ENCODE measurements at regions not wholly inside any gene's neighbourhood (a gene's known extent, or its start where the extent isn't known, plus 50 kb on each side); places are given as distances from the start of the nearest gene placed in this dataset.

DNA sequence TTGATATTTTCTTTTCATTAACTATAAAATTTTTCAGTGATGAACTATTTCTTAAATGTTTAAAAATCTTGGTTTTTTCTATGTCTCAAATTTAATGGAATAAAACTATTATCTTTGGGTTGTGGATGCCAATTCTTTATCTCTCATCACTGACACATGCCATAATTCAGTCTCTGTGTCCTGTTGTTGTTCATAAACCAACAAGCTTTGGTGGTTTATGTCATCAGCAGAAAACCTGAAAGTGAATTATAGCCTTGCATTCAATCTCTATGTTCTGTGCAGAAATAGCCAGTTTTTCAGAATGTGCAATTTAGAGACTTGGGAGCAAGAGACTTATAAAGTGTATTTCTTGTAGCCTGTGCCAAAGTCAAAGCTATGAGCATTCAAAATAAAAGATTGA is 462.6 kb upstream of the ADGRL4 start:
- Histone ChIP-seq H3K4ac (replicated peaks; ENCODE audit: insufficient read length, low read depth, low read length) (no peak overlapping the region), H3K14ac (ENCODE audit: insufficient read length) (no peak overlapping the region), H3K36me3 (ENCODE audit: control insufficient read depth in 2 of 4, insufficient read depth in 4 of 4, low read length in 3 of 4) (no peaks in the 10 kb centered on the region), H3K9ac (replicated peaks in 1 of 4; ENCODE audit: extremely low read depth in 1 of 4, low read depth in 3 of 4, low read length in 3 of 4) (no peak overlapping the region), H2BK120ac (replicated peaks; ENCODE audit: low read depth, low read length) (no peak overlapping the region), H2BK12ac (ENCODE audit: low read depth, low read length) (no peak overlapping the region), H3K9me3 (ENCODE audit: insufficient read depth in 2 of 2, low read depth in 1 of 2, low read length in 1 of 2) (peaks cover under 1 to 1% of the 10 kb centered on the region in 2 experiments; a peak in 1 of 4 replicates), H3K4me1 (replicated peaks in 1 of 4; ENCODE audit: control insufficient read depth in 3 of 4, insufficient read depth in 4 of 4, low read length in 3 of 4) (no peaks in the 10 kb centered on the region), H3K18ac (ENCODE audit: extremely low read depth, low read length) (no peak overlapping the region), H2AFZ (ENCODE audit: low read length) (no peak overlapping the region), H3K4me2 (ENCODE audit: insufficient read depth in 1 of 2, low read depth in 2 of 2, low read length in 2 of 2) (no peak overlapping the region), H3K23ac (ENCODE audit: insufficient read length) (no peak overlapping the region), H3K27ac (ENCODE audit: low read depth, low read length) (no peak overlapping the region), H2BK20ac (ENCODE audit: low read length) (no peak overlapping the region), H3K4me3 (ENCODE audit: extremely low read depth in 1 of 4, insufficient read depth in 2 of 4, low read depth in 3 of 4, low read length in 4 of 4) (no peak overlapping the region), H4K20me1 (replicated peaks in 1 of 2; ENCODE audit: control insufficient read depth in 1 of 2, insufficient read depth in 2 of 2, low read length in 2 of 2) (no peaks in the 10 kb centered on the region), H2BK15ac (ENCODE audit: low read length) (no peak overlapping the region), H3K79me2 (ENCODE audit: control insufficient read depth in 1 of 2, insufficient read depth in 2 of 2, low read length in 2 of 2) (no peaks in the 10 kb centered on the region), H4K91ac (replicated peaks; ENCODE audit: insufficient read length, low read length) (no peak overlapping the region), H4K8ac (ENCODE audit: extremely low read depth, insufficient read depth, low read length) (no peak overlapping the region), H3K79me1 (ENCODE audit: low read depth, low read length) (no peaks in the 10 kb centered on the region), H4K5ac (ENCODE audit: insufficient read length, low read depth, low read length) (no peak overlapping the region), H2AK5ac (ENCODE audit: low read depth, low read length) (no peak overlapping the region), H3K27me3 (replicated peaks in 1 of 4; ENCODE audit: control insufficient read depth in 3 of 4, extremely low read depth in 1 of 4, insufficient read depth in 3 of 4, low read length in 3 of 4) (no peaks in the 10 kb centered on the region), H3K56ac (replicated peaks; ENCODE audit: insufficient read length, low read depth, low read length) (no peak overlapping the region), H2BK5ac (ENCODE audit: low read depth, low read length) (no peak overlapping the region), H3K23me2 (ENCODE audit: low read depth, low read length) (0 out of 2 replicates have a peak, but pooled peaks cover 2% of the 10 kb centered on the region)
- FAIRE-seq (no peak), DNase-seq (ENCODE audit: low read depth in 1 of 2, low spot score in 2 of 2) (no peak)
- ChIA-PET POLR2A (ENCODE audit: partially characterized antibody) (no interaction called here), CTCF (ENCODE audit: partially characterized antibody) (no interaction called here)
- TF ChIP-seq SIRT6 (IDR thresholded peaks at IDR 0.05; ENCODE audit: low read length) (no peak), SIX5 (IDR thresholded peaks at IDR 0.05; ENCODE audit: low read depth, low read length) (no peak), SAP30 (IDR thresholded peaks at IDR 0.05; ENCODE audit: insufficient read depth, insufficient replicate concordance, low read length) (no peak), TCF12 (IDR thresholded peaks at IDR 0.05; ENCODE audit: low read depth, low read length) (no peak), SRF (IDR thresholded peaks at IDR 0.05; ENCODE audit: low read depth, low read length) (no peak), HDAC2 (IDR thresholded peaks at IDR 0.05; ENCODE audit: borderline replicate concordance in 1 of 2, low read depth in 2 of 2, low read length in 2 of 2) (no peak), SP1 (IDR thresholded peaks at IDR 0.05; ENCODE audit: low read depth, low read length) (no peak), SP2 (IDR thresholded peaks at IDR 0.05; ENCODE audit: low read length) (no peak), SP4 (IDR thresholded peaks at IDR 0.05; ENCODE audit: low read length) (no peak), KDM1A (IDR thresholded peaks at IDR 0.05; ENCODE audit: borderline replicate concordance, low read length) (no peak), EGR1 (IDR thresholded peaks at IDR 0.05; ENCODE audit: borderline replicate concordance, low read depth, low read length) (no peak), HDAC6 (IDR thresholded peaks at IDR 0.05; ENCODE audit: low read depth, low read length) (no peak), RXRA (IDR thresholded peaks at IDR 0.05; ENCODE audit: insufficient read depth, low read depth, low read length) (no peak), JUN (IDR thresholded peaks at IDR 0.05; ENCODE audit: low read depth, low read length) (no peak), KDM5A (IDR thresholded peaks at IDR 0.05; ENCODE audit: low read length) (no peak), EZH2 (IDR thresholded peaks at IDR 0.05; ENCODE audit: low read depth, low read length, severe bottlenecking) (no peak)
- TF ChIP-seq, protein P1, sequence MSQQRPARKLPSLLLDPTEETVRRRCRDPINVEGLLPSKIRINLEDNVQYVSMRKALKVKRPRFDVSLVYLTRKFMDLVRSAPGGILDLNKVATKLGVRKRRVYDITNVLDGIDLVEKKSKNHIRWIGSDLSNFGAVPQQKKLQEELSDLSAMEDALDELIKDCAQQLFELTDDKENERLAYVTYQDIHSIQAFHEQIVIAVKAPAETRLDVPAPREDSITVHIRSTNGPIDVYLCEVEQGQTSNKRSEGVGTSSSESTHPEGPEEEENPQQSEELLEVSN (IDR thresholded peaks at IDR 0.05) = no peak

Measured in H1 (cell line).